GM19328 (cell line): ENCODE measurements at regions not wholly inside any gene's neighbourhood (a gene's known extent, or its start where the extent isn't known, plus 50 kb on each side); places are given as distances from the start of the nearest gene placed in this dataset.
"Not testable (repeated sequence)": the region's sequence is repeated elsewhere in the genome, so short reads cannot be mapped to it uniquely, and the experiment has no call there.

ENCODE experiments used
- ATAC-seq: cut with Tn5 transposase; IDR thresholded peaks from one replicate; pipeline ENCODE4 v1.9.1; 2021; ENCODE audit warnings: mild to moderate bottlenecking, moderate library complexity; ENCODE audit not compliant: unreplicated experiment

- ATAC-seq: no peak
Observed at GRCh38 chr6:150734235-150734634, 131.3 kb upstream of the MTHFD1L start.

- no peak for ATAC-seq
Observed at GRCh38 chr6:150735341-150735851, 130.1 kb upstream of the MTHFD1L start.

- no peak for ATAC-seq
Observed at GRCh38 chr6:150738092-150738629, 127.3 kb upstream of the MTHFD1L start.

GRCh38 chr6:150739711-150740349, 125.7 kb upstream of the MTHFD1L start:
- ATAC-seq: no peak

DNA sequence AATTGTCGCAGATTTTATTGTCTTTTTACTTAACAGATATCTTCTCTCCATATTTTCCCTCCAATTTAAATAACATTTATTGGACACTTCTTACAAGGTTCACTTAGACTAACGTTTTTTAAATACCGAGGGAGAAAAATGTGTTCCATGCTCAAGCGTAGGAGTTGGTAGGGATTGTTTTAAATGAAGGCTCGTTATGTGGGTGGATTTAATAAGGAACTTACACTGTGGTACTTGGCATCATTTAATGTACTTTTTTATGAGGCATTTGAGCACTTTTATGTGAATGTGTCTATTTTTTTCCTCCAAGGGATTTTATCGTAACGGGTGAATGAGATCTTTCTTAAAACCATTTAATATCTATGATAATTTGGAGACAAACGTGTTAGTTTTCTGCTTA, 125.0 kb upstream of the MTHFD1L start:
- ATAC-seq: no peak

DNA sequence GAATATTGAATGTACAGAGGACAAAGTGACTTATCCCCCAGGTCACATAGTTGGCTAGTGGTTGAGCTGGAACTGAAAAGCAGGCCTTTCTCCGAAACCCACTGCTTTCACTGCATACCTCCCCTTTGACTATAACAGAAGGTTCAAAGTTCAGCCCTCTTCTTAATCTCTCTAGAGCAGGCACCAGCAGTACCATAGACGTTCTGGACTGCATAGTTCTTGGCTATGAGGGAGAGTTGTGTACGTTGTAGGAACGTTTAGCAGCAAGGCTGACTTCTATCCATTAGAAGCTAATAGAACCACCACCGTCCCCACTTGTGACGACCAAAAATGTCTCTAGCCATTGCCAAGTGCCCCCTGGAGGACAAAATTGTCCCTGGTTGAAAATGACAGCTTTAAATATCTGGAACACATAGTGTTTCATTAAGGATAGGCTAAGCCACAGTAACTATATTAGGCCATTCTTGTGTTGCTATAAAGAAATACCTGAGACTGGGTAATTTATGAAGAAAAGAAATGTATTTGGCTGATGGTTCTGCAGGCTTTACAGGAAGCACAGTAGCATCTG, 123.8 kb upstream of the MTHFD1L start:
- ATAC-seq: no peak

GRCh38 chr6:150744522-150745260, 120.8 kb upstream of the MTHFD1L start:
- no peak for ATAC-seq

GRCh38 chr6:150745896-150746295, 119.6 kb upstream of the MTHFD1L start:
- ATAC-seq: no peak

DNA sequence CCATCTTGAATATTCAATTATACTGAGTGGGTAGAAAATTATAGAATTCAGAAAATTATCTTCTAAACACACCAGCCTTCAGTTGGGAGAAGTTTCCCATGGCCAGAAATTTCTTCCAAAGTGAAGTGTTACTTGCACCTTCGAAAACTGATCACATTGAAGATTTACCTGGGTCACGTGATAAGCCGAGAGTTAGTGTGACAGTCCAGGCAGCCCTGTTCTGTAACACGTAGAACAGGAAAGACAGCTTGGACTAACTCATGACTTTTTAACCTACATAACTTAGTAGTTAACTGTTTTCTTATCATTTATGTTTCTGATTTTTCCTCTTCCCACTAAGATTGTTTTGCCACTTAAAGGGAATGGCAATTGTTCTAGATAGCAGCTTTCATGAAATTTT, 118.3 kb upstream of the MTHFD1L start:
- no peak for ATAC-seq

- no peak for ATAC-seq
Observed at GRCh38 chr6:150749091-150749670, 116.3 kb upstream of the MTHFD1L start.

- no peak for ATAC-seq
Observed at GRCh38 chr6:150751296-150751695, 114.2 kb upstream of the MTHFD1L start.

- ATAC-seq: no peak
Observed at GRCh38 chr6:150752409-150752808, 113.1 kb upstream of the MTHFD1L start.

DNA sequence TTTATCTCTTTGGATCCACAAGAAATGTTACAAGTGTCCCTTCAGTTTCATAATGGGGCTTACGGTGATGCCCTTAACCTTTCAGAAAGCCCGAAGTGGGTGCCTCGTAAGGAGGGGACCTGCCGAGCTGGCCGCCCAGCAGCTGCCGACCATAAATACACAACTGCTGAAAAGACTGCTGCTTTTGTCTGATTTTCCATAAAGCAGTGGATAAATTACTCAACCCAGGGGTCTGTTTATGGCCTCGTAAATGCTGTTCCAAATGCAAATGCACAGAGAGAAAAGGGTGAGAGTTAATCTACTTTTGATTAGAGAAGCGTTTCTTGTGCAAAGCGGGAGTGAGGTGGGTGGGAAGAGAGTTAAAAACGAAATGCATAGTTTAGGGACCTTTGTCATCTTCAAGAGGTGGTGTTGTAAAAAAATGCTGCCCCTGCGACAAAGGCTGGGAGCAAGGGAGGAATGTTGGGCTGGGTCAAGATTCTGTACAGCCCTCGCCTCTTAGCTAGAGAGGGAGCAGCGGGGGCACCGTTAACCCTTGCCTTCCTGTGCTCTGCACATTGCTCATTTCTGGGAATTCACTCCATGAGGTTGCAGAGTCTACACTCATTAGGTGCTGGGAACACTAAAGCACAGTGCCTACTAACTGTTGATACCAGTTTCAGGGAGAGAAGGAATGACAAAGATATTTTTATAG, 112.0 kb upstream of the MTHFD1L start:
- ATAC-seq: no peak

GRCh38 chr6:150755042-150755441, 110.5 kb upstream of the MTHFD1L start:
- ATAC-seq: no peak

DNA sequence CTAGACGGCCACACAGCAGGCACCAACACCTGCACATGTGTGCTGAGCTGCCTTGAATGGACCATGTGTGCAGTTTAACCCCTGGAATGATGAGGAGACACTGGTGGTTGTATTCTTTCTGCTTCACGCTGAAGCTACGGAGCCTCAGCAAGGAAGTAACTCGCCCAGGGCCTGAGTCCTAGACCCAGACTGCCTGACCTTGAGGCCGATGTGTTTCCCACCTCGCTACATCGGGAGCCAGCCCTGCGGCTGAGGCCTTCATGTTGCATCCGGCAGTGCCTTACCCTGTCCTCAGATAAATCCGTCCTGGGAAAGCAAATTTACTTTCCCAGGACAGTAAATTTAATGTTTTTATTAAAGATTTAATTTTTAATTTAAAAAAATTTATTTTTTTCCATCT, 110.0 kb upstream of the MTHFD1L start:
- ATAC-seq: no peak

DNA sequence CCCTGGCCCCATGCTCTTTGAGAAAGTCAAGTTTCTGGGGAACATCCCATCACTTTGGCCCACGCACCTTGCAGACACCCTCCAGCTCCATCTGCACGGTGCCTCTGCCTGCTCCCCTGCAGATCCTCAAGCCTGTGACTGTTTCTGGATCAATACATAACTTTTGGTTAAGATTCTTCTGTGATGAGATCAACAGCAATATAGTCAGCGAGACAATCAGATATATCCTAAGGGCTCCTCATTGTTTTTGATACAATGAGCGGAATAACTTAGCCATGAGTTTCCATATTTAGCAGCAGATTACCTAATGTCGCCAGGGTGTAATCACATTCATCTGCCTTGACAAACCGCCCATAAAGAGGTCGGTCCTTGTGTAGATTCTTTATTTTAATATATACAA, 109.3 kb upstream of the MTHFD1L start:
- ATAC-seq: no peak

DNA sequence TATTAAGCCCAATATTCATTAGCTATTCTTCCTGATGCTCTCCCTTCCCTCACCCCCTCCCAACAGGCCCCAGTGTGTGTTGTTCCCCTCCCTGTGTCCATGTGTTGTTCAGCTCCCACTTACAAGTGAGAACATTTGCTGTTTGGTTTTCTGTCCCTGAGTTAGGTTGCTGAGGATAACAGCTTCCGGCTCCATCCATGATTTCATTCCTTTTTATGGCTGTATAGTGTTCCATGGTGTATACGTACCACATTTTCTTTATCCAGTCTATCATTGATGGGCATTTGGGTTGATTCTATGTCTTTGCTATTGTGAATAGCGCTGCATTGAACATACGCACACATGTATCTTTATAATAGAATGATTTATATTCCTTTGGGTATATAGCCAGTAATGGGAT, 107.7 kb upstream of the MTHFD1L start:
- not testable (repeated sequence) for ATAC-seq

DNA sequence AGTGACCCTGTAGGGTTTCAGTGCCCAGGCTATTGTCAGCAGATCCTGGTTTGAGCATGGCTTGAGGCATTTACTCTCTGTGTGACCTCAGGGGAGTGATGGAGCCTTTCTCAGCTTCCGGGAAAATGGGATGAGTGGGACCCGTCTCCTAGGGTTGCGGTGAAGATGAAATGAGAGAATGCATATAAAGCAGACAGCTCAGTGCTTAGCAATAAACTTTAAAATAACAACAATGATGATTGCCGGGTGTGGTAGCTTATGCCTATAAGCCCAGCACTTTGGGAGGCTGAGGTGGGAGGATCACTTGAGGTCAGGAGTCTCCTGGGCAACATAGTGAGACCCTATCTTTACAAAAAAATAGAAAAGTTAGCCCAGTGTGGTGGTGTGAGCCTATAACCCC, 106.0 kb upstream of the MTHFD1L start:
- no peak for ATAC-seq

GRCh38 chr6:150761771-150762170, 103.7 kb upstream of the MTHFD1L start:
- no peak for ATAC-seq

- ATAC-seq: no peak
Observed at GRCh38 chr6:150764334-150765066, 101.0 kb upstream of the MTHFD1L start.
